ENCODE measurements at regions not wholly inside any gene's neighbourhood (a gene's known extent, or its start where the extent isn't known, plus 50 kb on each side); places are given as distances from the start of the nearest gene placed in this dataset.

GRCh38 chr13:105972306-105972721, 563.1 kb downstream of the EFNB2 start:
- TF ChIP-seq POLR2AphosphoS5 (IDR thresholded peaks at IDR 0.05; ENCODE audit: low read depth, low read length) = no peak
- TF ChIP-seq CTCF (IDR thresholded peaks at IDR 0.05 in 2 of 3, conservative IDR thresholded peaks at IDR 0.05 in 1 of 3; ENCODE audit: borderline replicate concordance in 1 of 3, insufficient read depth in 1 of 3, low read depth in 2 of 3, low read length in 2 of 3) = no peak
- TF ChIP-seq EGR1 (IDR thresholded peaks at IDR 0.05; ENCODE audit: low read depth) = no peak
- no peak for TF ChIP-seq RAD21 (IDR thresholded peaks at IDR 0.05; ENCODE audit: low read depth)
- TF ChIP-seq YY1 (IDR thresholded peaks at IDR 0.05; ENCODE audit: extremely low read depth, insufficient replicate concordance, low read depth, low read length) = no peak
- TF ChIP-seq POLR2A (IDR thresholded peaks at IDR 0.05; ENCODE audit: borderline replicate concordance, extremely low read depth, insufficient read depth, insufficient read length) = no peak

Measured in HCT116 (cell line).